Kidney (tissue), 13 donors: ENCODE measurements at regions not wholly inside any gene's neighbourhood (a gene's known extent, or its start where the extent isn't known, plus 50 kb on each side); places are given as distances from the start of the nearest gene placed in this dataset.
"Not testable (repeated sequence)": the region's sequence is repeated elsewhere in the genome, so short reads cannot be mapped to it uniquely, and the experiment has no call there.

Source experiments
- DNase-seq, 5 donors: peaks; one replicate each; pipeline ENCODE4 v3.0.0-alpha.2; 2013 to 2020
- FAIRE-seq: peaks from 2 replicates; lab custom pipeline; 2012; peaks lifted over from hg19 to GRCh38; lab: Jason Lieb, UNC
- H3K27ac ChIP-seq, 2 donors: one replicate each; pipeline ENCODE4 v1.7.0; 2013; ENCODE audit warnings: low read depth in 2 of 2, low read length in 2 of 2, inconsistent platforms in 1 of 2
- H3K27me3 ChIP-seq: one replicate; pipeline ENCODE4 v1.7.1; 2013; ENCODE audit warnings: low read length, inconsistent platforms; ENCODE audit not compliant: control insufficient read depth, insufficient read depth
- H3K36me3 ChIP-seq, 3 donors: one replicate each; pipeline versions ENCODE4 v1.7.0 to v1.7.1; 2013; ENCODE audit warnings: low read length in 3 of 3, control low read depth in 1 of 3, inconsistent platforms in 1 of 3; ENCODE audit not compliant: insufficient read depth in 3 of 3, control insufficient read depth in 2 of 3
- H3K4me1 ChIP-seq, 3 donors: one replicate each; pipeline versions ENCODE4 v1.7.0 to v1.7.1; 2013; ENCODE audit warnings: low read length in 3 of 3, inconsistent platforms in 1 of 3, low read depth in 1 of 3; ENCODE audit not compliant: control insufficient read depth in 2 of 3, insufficient read depth in 2 of 3
- H3K4me3 ChIP-seq, 3 donors: one replicate each; pipeline versions ENCODE4 v1.7.0 to v1.8.1; 2013; ENCODE audit warnings: low read length in 3 of 3, control low read depth in 1 of 3, inconsistent platforms in 1 of 3
- H3K9ac ChIP-seq, 3 donors: one replicate each; pipeline versions ENCODE4 v1.7.0 to v1.7.1; 2013; ENCODE audit warnings: low read length in 3 of 3, control low read depth in 1 of 3, inconsistent platforms in 1 of 3
- H3K9me3 ChIP-seq, 3 donors: one replicate each; pipeline versions ENCODE4 v1.7.0 to v1.7.1; 2013; ENCODE audit warnings: low read length in 3 of 3, control low read depth in 1 of 3, inconsistent platforms in 1 of 3; ENCODE audit not compliant: control insufficient read depth in 2 of 3, insufficient read depth in 1 of 3
- intact Hi-C: fragments of 100-400 bp; cut with DNase I; formaldehyde crosslinking; loops from one replicate; pipeline ENCODE4 v1.11.1; 2022
- TF ChIP-seq, protein P1 (sequence below): IDR thresholded peaks from 3 replicates; pipeline ENCODE4 v1.5.1; 2012; ENCODE audit warnings: mild to moderate bottlenecking, moderate library complexity, borderline replicate concordance; ENCODE audit not compliant: insufficient read depth; ENCODE audit errors: extremely low read depth
- donor health status: control.
- donor health status: control.
- donor health status: control.
- donor health status: control.
- donor health status: control.
- donor health status: DM: yes; HTN: yes; CAD: no.
- donor health status: Normal renal cell carcinoma (clear cell type).

DNA sequence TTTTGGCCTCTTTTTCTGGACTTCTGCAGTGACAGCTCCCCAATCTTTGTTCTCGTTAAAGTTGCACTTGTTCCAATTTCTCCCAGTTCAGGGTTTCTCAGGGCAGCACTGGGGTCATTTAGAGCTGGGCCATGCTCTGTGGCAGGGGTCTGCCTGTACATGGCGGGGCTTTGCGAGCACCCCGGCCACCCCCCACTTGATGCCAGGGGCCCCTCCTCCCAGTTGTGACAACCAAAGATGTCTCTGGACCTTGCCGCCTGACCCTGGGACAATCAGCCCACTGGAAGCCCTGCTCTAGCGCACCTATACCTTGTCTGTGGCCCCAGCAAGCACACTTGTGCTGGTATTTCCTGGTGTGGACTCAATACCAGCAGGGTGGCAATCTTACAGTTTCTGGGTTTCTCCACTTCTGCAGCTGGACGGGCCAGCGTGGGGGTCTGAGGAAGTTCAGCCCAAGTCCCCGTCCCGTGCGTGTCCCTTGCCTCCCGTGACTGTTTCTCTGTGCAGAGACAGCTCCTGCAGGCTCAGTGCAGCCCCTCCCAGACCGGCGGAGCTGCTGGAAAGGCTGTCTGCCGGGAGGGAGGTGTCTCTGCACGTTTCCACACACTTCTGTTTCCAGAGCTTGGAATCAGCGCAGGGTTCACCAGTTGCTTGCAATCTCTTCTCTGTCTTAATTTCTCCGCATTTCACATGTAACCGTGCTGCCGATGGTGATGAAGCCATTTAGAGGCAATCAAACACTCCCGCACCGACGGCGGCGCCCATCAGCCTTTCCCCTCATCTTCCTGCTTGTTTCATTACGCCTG is 1328.9 kb downstream of the BRD1 start:
- H3K9me3 ChIP-seq: no peaks in the 10 kb centered on the region
- TF ChIP-seq, protein P1, sequence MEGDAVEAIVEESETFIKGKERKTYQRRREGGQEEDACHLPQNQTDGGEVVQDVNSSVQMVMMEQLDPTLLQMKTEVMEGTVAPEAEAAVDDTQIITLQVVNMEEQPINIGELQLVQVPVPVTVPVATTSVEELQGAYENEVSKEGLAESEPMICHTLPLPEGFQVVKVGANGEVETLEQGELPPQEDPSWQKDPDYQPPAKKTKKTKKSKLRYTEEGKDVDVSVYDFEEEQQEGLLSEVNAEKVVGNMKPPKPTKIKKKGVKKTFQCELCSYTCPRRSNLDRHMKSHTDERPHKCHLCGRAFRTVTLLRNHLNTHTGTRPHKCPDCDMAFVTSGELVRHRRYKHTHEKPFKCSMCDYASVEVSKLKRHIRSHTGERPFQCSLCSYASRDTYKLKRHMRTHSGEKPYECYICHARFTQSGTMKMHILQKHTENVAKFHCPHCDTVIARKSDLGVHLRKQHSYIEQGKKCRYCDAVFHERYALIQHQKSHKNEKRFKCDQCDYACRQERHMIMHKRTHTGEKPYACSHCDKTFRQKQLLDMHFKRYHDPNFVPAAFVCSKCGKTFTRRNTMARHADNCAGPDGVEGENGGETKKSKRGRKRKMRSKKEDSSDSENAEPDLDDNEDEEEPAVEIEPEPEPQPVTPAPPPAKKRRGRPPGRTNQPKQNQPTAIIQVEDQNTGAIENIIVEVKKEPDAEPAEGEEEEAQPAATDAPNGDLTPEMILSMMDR: no peak
- H3K36me3 ChIP-seq: no peaks in the 10 kb centered on the region
- H3K27me3 ChIP-seq: no peaks in the 10 kb centered on the region
- H3K9ac ChIP-seq: no peak overlapping the region
- H3K27ac ChIP-seq: no peak overlapping the region
- DNase-seq (peak in 2 of 5 donors; percentile 25 to 51), FAIRE-seq (no peak)
- no peak overlapping the region for H3K4me3 ChIP-seq
- no peaks in the 10 kb centered on the region for H3K4me1 ChIP-seq
- intact Hi-C loops: no loop called here

DNA sequence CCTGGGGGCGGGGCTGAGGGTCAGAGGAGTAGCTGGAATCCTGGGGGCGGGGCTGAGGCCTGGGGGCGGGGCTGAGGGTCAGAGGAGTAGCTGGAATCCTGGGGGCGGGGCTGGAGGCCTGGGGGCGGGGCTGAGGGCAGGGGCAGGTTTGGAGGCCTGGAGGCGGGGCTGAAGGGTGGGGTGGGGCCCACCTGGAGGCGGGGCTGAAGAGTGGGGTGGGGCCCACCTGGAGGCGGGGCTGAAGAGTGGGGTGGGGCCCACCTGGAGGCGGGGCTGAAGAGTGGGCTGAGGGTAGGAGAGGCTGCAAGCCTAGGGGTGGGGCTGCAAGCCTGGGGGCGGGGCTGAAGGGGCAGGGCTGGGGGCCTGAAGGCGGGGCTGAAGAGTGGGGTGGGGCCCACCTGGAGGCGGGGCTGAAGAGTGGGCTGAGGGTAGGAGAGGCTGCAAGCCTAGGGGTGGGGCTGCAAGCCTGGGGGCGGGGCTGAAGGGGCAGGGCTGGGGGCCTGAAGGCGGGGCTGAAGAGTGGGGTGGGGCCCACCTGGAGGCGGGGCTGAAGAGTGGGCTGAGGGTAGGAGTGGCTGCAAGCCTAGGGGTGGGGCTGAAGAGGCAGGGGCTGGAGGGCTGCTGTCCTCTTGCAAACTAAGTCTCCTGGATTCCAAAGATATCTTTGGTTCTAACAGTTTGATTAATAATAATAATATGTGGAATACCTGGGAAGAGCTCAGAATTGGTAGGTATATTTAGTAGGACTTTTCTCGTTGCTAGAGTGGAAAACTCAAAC is 1329.7 kb downstream of the BRD1 start:
- H3K4me3 ChIP-seq, H3K9me3 ChIP-seq, FAIRE-seq, intact Hi-C loops, H3K4me1 ChIP-seq, H3K27ac ChIP-seq, H3K9ac ChIP-seq, H3K36me3 ChIP-seq, H3K27me3 ChIP-seq: not testable (repeated sequence)
- DNase-seq: peak in 2 of 5 donors; percentile 24 to 33

DNA sequence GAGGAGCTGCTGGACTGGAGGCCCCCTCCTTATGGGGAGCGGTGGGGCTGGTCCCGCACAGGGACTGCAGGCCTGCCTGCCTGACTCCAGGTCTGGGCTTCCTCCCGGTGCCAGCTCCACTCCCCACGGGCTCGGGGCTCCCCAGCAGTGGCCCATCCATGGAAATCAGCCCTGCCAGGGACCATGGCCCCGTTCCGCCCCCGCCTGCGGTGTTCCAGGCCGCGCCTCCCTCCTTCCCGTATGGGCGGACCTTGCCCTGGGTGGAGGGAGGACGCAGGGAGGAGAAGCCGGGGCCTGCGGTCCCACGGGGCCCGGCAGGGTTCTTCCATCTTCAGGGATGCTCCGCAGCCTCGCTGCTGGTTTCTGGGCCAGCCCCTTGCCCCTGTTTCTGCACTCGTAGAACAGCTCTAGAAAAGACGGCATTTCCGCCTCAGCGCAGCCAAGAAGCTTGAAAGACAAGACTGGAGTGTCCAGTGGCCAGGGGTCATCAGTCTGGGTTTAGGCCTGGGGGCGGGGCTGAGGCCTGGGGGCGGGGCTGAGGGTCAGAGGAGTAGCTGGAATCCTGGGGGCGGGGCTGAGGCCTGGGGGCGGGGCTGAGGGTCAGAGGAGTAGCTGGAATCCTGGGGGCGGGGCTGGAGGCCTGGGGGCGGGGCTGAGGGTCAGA is 1330.6 kb downstream of the BRD1 start:
- intact Hi-C loops: no loop called here
- no peak for FAIRE-seq
- H3K36me3 ChIP-seq: no peaks in the 10 kb centered on the region

More for the DNA sequence above, 1330.6 kb downstream of the BRD1 start:
- Histone ChIP-seq H3K4me1 (no peaks in the 10 kb centered on the region), H3K9ac (no peak overlapping the region), H3K9me3 (no peaks in the 10 kb centered on the region), H3K27me3 (no peaks in the 10 kb centered on the region), H3K4me3 (no peak overlapping the region), H3K27ac (no peak overlapping the region)
- TF ChIP-seq, protein P1: no peak
- peak in 2 of 5 donors; percentile 49 to 71 for DNase-seq
